ENCODE measurements at regions not wholly inside any gene's neighbourhood (a gene's known extent, or its start where the extent isn't known, plus 50 kb on each side); places are given as distances from the start of the nearest gene placed in this dataset.
"Not testable (repeated sequence)": the region's sequence is repeated elsewhere in the genome, so short reads cannot be mapped to it uniquely, and the experiment has no call there.

DNA sequence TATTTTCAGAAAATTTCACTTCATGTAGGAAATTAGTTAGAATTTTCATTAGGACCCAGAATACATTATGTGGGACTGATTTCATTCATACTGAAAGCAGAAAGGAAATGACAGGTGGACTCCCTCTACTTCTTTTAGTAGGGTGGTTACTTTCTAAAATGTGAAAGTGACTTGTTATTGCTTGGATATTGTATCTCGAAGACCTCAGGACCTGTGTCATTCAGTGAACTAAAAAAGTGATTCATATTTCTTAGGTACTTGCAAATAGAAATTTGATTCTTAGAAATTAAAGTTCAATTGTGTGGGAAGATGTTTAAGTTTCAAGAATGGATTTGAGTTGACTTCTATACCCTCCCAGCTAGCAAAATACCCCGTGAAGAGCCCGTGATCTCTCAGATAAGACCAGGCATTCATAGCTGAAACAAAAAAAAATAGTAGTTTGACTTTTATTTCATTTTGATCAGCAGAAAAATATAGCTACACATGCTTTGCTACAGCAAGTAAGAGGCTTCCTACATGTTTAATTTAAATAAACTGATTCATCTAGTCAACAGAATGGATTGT, 1037.1 kb downstream of the GATA3 start:
- no peak for DNase-seq

DNA sequence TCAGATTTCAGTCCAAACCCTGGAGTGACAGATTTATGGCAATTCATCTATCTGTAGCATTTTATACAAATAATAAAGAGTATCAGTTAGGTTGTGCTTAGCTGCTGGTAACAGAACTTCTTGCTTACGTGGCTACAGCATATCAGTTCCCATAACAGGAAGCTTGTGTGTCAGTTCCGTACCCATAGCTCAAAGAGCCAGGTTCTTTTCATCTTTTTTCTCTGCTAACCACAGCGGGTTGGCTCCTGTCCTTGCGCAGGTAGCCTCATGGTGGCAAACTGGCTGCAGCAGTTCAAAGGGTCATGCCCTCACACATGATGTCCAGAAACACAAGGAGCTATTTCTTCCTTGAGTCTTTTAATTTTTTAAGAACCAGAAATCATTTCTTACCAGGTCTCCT, 1041.8 kb downstream of the GATA3 start:
- no peak for DNase-seq

DNA sequence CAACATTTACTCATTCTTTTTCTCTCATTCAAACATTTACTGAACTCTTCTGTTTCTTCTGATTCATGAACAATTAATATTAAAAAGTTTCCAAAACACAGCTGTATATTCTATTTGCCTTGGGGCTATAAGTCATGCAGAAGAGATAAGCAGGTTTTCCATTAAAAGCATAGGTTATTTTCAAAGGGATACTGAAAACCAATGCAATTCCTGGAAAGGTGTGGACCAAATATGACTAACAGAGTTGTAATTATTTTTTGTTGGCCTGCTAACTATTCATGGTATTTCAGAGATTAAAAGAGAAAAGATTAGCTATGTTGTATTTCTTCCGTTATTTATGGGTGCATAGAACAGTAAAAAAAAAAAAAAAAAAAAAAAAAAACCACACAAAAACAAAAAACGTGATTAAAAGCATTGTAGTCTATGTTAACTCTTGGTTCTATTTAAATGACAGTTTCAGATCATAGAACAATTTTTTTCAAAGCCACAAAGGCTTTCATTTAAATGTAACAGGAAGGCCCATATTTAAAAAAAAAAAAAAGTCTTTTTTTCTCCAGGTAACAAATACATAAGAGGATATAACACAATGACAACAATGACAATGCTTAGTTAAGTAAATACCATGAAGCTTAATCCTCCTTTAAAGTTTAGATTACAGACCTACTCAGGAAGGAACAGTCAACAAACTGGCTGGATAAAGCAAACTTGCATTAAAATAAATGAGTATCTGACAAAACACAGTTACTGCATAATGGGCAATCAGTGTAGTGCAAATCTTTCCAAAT, 1042.9 kb downstream of the GATA3 start:
- DNase-seq: no peak

DNA sequence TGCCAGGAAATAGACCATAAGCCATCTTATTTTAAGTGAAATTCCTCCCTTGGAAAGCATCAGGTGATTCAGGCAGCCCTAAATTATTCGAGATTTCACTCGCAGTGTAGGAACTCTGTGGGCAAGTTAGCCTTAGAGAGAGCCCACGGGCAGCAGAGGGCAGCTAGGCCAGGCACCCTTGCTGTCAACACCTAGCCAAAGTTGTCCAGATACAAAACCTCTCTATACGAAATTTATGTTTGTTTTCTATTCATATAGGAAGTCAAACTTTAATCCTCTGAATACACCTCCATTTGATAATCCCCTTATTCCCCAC, 1043.5 kb downstream of the GATA3 start:
- no peak for DNase-seq

- no peak for DNase-seq
Measured at GRCh38 chr10:9102026-9102425, 1047.5 kb downstream of the GATA3 start.

DNA sequence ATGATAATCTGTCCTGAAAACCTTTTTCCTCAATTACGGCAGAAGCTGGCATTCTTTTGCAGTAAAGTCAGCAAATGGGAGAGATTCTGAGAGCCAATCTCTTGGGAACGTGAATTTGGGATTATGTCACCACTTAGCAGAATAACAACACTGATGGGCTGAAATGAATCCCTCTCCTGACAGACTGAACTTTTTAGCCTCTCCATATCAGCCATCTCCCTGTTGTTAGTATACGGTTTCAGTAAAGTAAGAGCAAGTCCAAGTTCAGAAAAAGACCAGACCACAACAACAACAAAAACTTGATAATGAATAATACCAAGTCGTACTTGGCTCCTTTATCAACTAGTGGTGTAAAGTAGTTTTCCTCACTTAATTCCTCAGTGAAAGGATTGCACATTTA, 1048.8 kb downstream of the GATA3 start:
- DNase-seq: no peak

DNA sequence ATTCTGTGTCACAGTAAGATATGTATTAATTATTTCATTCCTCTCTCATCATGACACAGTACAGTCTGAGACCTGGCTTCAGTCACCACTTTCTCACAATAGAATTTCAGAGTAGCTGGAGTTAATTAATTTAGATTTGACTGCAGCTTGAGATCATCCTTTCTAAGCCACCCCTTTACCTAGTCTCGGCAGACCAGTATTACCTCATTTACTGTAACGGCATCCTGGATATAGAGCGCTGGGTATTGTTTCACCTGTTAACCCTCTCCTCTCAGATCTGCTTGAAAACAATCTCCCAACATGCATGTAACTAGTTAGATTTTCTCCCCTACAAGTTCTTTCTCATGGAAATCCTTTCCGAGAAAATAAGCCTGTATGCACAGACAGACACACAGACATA, 1057.5 kb downstream of the GATA3 start:
- no peak for DNase-seq

DNA sequence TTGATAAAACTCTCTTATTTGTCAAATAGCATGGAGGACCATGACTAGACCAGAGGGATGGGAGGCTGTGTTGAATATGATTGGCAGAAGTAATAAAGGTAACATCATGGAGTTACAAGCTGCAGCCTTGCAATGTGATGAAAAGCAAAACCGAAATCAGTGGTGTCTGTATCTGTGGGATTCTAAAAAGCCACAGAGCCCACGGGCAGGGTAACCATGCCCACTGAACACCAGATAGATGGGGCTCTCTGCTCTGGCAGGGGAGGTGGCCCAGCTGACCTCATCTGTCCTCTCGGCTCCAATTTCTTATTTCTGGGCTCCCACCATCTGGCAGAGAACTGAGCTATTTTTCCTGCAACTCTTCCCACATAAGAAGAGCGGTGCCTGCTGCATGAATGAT, 1072.2 kb downstream of the GATA3 start:
- DNase-seq: no peak

- no peak for DNase-seq
Measured at GRCh38 chr10:9137368-9137767, 1082.9 kb downstream of the GATA3 start.

GRCh38 chr10:9138829-9139228, 1084.3 kb downstream of the GATA3 start:
- not testable (repeated sequence) for DNase-seq

GRCh38 chr10:9140373-9140772, 1085.9 kb downstream of the GATA3 start:
- no peak for DNase-seq

DNA sequence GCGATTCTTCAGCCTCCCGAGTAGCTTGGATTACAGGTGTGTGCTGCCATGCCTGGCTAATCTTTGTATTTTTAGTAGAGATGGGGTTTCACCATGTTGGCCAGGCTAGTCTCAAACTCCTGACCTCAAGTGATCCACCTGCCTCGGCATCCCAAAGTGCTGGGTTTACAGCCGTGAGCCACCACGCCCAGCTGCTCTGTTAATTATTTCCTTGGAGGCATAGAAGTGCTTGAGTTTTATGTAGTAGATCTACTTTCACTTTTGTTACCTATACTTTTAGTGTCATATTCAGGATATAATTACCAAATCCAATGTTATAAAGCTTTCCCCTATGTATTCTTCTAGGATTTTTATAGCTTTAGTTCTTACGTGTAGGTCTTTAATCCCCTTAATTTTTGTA, 1093.0 kb downstream of the GATA3 start:
- no peak for DNase-seq

GRCh38 chr10:9149134-9149533, 1094.6 kb downstream of the GATA3 start:
- DNase-seq: no peak

DNA sequence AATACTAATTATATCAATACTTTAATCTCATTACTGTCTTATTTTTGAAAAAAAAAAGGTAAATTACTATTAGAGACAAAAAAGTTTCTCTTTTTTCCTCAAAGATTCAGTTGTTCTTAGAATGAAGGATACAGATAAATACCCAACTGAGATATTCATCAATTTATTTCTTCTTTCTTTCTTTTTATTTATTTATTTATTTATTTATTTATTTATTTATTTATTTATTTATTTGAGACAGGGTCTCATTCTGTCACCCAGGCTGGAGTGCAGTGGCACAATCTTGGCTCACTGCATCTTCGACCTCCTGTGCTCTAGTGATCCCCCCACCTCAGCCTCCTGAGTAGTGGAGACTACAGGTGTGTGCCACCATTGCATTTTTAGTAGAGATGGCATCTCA, 1098.6 kb downstream of the GATA3 start:
- DNase-seq: not testable (repeated sequence)

DNA sequence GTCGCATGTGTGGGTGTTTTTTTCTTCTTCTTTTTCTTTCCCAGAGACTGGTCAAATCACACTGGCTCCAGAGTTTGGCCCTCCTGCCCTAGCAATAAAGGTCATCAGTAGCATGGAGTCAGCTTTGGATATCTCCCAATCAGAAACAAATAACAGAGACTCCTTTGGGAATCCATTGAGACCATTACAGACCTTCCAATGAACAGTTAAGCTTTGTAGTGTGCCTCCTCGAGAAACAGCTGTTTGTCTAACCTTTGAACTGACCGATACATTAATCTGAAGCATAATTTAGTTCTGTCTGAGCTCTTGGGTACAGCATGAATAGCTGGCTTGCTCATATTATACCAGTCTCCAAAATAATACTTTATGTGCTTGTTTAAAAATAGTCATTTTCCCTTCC, 1103.2 kb downstream of the GATA3 start:
- DNase-seq: no peak

DNA sequence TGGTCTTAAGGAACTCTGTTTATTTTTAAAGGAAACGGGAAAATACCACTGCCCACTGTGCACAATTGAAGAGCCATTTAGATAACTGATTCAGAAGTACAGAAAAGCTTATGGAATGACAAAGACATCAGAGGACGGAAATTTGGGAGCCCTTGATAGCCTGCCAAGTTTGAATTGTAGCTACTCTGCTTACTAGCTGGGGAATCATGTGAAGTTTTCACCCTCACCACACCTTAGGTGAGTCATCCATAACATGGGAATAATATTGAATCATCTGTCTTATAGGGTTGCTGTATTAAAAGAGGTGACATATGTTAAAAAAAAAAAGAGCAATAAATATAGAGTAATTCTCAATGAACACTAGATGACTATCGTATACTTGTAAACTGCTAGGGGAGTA, 1104.2 kb downstream of the GATA3 start:
- DNase-seq: no peak

DNA sequence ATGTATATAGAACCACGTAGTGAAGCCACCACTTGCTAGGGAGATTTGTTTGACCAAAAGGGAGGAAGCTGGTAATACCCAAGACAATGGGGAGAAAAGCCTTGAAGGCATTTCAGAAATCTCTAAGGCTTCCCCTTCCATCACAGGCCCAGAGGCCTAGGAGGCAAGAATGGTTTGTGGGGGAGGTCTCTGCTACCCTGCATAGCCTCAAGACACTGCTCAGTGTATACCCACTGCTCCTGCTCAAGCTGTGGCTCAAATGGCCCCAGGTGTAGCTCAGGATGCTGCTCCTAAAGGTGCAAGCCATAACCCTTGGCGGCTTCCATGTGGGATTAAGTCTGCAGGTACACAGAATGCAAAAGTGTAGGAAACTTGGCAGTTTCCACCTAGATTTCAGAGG, 1105.8 kb downstream of the GATA3 start:
- DNase-seq: no peak

GRCh38 chr10:9163699-9164098, 1109.2 kb downstream of the GATA3 start:
- no peak for DNase-seq

DNA sequence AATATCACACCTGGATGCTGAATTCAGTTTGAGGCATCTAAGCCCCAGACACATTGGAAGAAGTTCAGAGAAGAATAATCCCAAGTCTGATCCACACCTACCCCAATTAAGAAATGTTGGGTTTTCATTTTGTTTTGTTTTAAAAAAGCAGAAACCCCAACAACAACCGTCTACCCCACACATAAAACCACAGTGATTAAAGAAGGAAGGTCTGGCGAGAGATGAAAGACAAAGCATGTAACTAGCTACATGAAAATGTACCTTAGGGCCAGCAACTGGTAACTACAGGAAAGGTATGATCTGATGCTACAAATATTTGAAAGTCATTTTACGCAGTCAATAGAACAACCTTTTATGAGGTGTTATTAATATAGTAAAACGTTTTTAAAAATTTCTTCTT, 1112.3 kb downstream of the GATA3 start:
- no peak for DNase-seq

GRCh38 chr10:9172276-9172675, 1117.8 kb downstream of the GATA3 start:
- no peak for DNase-seq

- no peak for DNase-seq
Measured at GRCh38 chr10:9175200-9175599, 1120.7 kb downstream of the GATA3 start.

DNA sequence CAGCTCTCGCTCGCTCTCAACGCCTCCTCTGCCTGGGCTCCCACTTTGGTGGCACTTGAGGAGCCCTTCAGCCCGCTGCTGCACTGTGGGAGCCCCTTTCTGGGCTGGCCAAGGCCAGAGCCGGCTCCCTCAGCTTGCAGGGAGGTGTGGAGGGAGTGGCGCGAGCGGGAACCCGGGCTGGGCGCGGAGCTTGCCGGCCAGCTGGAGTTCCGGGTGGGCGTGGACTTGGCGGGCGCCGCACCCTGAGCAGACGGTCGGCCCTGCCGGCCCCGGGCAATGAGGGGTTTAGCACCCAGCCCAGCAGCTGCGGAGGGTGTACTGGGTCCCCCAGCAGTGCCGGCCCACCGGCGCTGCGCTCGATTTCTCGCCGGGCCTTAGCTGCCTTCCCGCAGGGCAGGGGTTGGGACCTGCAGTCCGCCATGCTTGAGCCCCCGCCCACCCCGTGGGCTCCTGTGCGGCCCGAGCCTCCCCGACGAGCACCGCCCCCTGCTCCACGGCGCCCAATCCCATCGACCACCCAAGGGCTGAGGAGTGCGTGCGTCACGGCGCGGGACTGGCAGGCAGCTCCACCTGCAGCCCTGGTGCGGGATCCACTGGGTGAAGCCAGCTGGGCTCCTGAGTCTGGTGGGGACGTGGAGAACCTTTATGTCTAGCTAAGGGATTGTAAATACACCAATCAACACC, 1128.9 kb downstream of the GATA3 start:
- DNase-seq: not testable (repeated sequence)

GRCh38 chr10:9188022-9188810, 1133.7 kb downstream of the GATA3 start:
- DNase-seq: no peak

DNA sequence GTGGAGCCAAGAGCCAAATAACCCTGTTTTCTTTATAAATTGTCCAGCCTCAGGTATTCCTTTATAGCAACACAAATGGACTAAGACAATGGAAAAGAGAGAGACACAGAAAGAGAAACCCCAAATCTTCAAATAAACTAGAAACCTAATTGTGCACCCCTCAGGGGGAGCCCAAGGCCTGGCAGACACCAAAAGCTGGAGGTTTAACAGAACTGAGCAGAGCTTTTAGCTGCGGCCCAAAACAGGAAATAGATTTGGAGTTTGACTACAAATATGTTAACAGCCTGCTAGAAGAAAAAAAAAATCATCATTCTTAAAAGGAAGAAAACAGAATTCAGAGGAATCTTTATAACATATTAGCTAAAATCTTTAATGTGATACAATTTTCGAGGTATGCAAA, 1135.0 kb downstream of the GATA3 start:
- no peak for DNase-seq
